ENCODE measurements at regions not wholly inside any gene's neighbourhood (a gene's known extent, or its start where the extent isn't known, plus 50 kb on each side); places are given as distances from the start of the nearest gene placed in this dataset.
"Not testable (repeated sequence)": the region's sequence is repeated elsewhere in the genome, so short reads cannot be mapped to it uniquely, and the experiment has no call there.

DNA sequence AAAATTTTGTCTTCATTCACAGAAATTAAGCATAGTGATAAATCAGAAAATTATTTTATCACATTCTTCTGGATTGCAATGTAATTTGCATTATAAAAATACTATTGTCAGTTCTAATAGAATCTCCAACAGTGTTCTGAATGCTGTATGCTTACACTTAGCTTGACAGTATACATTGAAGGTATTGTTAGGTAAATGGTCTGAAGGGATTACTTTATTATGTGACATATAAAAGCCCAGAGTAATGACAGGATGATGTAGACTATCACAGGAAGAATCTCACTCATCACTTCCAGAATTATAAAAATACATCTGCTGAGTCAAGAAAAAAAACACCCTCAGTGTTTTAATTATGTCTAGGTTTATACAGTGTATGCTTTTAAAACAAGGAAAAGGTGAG is 1532.5 kb upstream of the RAG2 start:
- H3K4me3 Mint-ChIP-seq = no peak overlapping the region
- Histone ChIP-seq H3K4me1 (ENCODE audit: control insufficient read depth in 1 of 2, insufficient read depth in 2 of 2, low read length in 2 of 2) (no peaks in the 10 kb centered on the region), H3K4me3 (replicated peaks in 1 of 3; ENCODE audit: low read depth in 2 of 3, low read length in 3 of 3) (no peak overlapping the region), H3K27me3 (ENCODE audit: control insufficient read depth in 2 of 2, insufficient read depth in 2 of 2, low read length in 2 of 2) (no peaks in the 10 kb centered on the region), H3K9me3 (replicated peaks in 1 of 2; ENCODE audit: control insufficient read depth in 1 of 2, insufficient read depth in 1 of 2, low read length in 2 of 2) (peaks cover 0 to 3% of the 10 kb centered on the region in 2 donors), H3K79me2 (ENCODE audit: insufficient read depth, low read length) (no peaks in the 10 kb centered on the region), H3K9ac (ENCODE audit: insufficient read depth, low read length, poor library complexity, severe bottlenecking) (no peak overlapping the region), H2AFZ (ENCODE audit: insufficient read depth, low read depth, low read length, poor library complexity, severe bottlenecking) (no peak overlapping the region), H3K27ac (ENCODE audit: low read depth in 1 of 2, low read length in 2 of 2) (no peak overlapping the region), H3K36me3 (replicated peaks in 1 of 2; ENCODE audit: control insufficient read depth in 1 of 2, insufficient read depth in 2 of 2, low read length in 2 of 2) (no peaks in the 10 kb centered on the region), H3K4me2 (replicated peaks; ENCODE audit: extremely low read depth, low read length, poor library complexity, severe bottlenecking) (no peak overlapping the region), H4K20me1 (ENCODE audit: insufficient read depth, low read length) (no peaks in the 10 kb centered on the region)
- no peaks in the 10 kb centered on the region for H3K36me3 Mint-ChIP-seq
- no peaks in the 10 kb centered on the region for H3K4me1 Mint-ChIP-seq
- intact Hi-C loops (cut with micrococcal nuclease) = no loop called here
- H3K27me3 Mint-ChIP-seq (ENCODE audit: low read depth in 3 of 3) = no peaks in the 10 kb centered on the region
- no peak for DNase-seq
- TF ChIP-seq, protein P1, sequence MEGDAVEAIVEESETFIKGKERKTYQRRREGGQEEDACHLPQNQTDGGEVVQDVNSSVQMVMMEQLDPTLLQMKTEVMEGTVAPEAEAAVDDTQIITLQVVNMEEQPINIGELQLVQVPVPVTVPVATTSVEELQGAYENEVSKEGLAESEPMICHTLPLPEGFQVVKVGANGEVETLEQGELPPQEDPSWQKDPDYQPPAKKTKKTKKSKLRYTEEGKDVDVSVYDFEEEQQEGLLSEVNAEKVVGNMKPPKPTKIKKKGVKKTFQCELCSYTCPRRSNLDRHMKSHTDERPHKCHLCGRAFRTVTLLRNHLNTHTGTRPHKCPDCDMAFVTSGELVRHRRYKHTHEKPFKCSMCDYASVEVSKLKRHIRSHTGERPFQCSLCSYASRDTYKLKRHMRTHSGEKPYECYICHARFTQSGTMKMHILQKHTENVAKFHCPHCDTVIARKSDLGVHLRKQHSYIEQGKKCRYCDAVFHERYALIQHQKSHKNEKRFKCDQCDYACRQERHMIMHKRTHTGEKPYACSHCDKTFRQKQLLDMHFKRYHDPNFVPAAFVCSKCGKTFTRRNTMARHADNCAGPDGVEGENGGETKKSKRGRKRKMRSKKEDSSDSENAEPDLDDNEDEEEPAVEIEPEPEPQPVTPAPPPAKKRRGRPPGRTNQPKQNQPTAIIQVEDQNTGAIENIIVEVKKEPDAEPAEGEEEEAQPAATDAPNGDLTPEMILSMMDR (IDR thresholded peaks at IDR 0.05) = no peak
- H3K27ac Mint-ChIP-seq = no peak overlapping the region
- peaks cover 0 to 6% (median 2%) of the 10 kb centered on the region in 7 donors for H3K9me3 Mint-ChIP-seq

- Mint-ChIP-seq H3K9me3 (peaks cover 0 to 7% (median 0%) of the 10 kb centered on the region in 7 donors), H3K27me3 (ENCODE audit: low read depth in 3 of 3) (no peaks in the 10 kb centered on the region), H3K4me1 (no peaks in the 10 kb centered on the region), H3K4me3 (no peak overlapping the region), H3K27ac (no peak overlapping the region), H3K36me3 (no peaks in the 10 kb centered on the region)
- no peaks in the 10 kb centered on the region for H4K20me1 ChIP-seq (ENCODE audit: insufficient read depth, low read length)
- intact Hi-C loops (cut with micrococcal nuclease) = no loop called here
- WGBS (ENCODE audit: insufficient coverage) = 91% methylated on average over 9 of the region's 9 CpGs
- no peak for DNase-seq
- H3K4me3 ChIP-seq (replicated peaks in 1 of 3; ENCODE audit: low read depth in 2 of 3, low read length in 3 of 3) = no peak overlapping the region
- peaks cover 0 to 7% of the 10 kb centered on the region in 2 donors for H3K9me3 ChIP-seq (replicated peaks in 1 of 2; ENCODE audit: control insufficient read depth in 1 of 2, insufficient read depth in 1 of 2, low read length in 2 of 2)
- TF ChIP-seq, protein P1 (IDR thresholded peaks at IDR 0.05) = no peak
- H3K9ac ChIP-seq (ENCODE audit: insufficient read depth, low read length, poor library complexity, severe bottlenecking) = no peak overlapping the region
- H3K27me3 ChIP-seq (ENCODE audit: control insufficient read depth in 2 of 2, insufficient read depth in 2 of 2, low read length in 2 of 2) = no peaks in the 10 kb centered on the region
- no peak overlapping the region for H3K4me2 ChIP-seq (replicated peaks; ENCODE audit: extremely low read depth, low read length, poor library complexity, severe bottlenecking)
- H3K36me3 ChIP-seq (replicated peaks in 1 of 2; ENCODE audit: control insufficient read depth in 1 of 2, insufficient read depth in 2 of 2, low read length in 2 of 2) = no peaks in the 10 kb centered on the region
- no peaks in the 10 kb centered on the region for H3K79me2 ChIP-seq (ENCODE audit: insufficient read depth, low read length)
- no peak overlapping the region for H3K27ac ChIP-seq (ENCODE audit: low read depth in 1 of 2, low read length in 2 of 2)
- H3K4me1 ChIP-seq (ENCODE audit: control insufficient read depth in 1 of 2, insufficient read depth in 2 of 2, low read length in 2 of 2) = no peaks in the 10 kb centered on the region
- H2AFZ ChIP-seq (ENCODE audit: insufficient read depth, low read depth, low read length, poor library complexity, severe bottlenecking) = no peak overlapping the region
Observed at GRCh38 chr11:38123673-38124072, 1525.6 kb upstream of the RAG2 start.

DNA sequence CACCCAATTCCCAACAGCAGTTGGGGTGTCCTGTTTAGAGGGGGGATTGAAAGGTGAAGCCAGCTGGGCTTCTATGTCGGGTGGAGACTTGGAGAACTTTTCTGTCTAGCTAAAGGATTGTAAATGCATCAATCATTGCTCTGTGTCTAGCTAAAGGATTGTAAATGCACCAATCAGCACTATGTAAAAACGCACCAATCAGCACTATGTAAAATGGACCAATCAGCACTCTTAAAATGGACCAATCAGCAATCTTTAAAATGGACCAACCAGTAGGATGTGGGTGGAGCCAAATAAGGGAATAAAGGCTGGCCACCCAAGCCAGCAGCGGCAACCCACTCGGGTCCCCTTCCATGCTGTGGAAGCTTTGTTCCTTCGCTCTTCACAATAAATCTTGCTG is 1518.6 kb upstream of the RAG2 start:
- H3K27me3 ChIP-seq (ENCODE audit: control insufficient read depth in 2 of 2, insufficient read depth in 2 of 2, low read length in 2 of 2); H3K4me3 ChIP-seq (replicated peaks in 1 of 3; ENCODE audit: low read depth in 2 of 3, low read length in 3 of 3); H3K4me2 ChIP-seq (replicated peaks; ENCODE audit: extremely low read depth, low read length, poor library complexity, severe bottlenecking); H3K27me3 Mint-ChIP-seq (ENCODE audit: low read depth in 3 of 3); H3K4me1 Mint-ChIP-seq; H3K27ac ChIP-seq (ENCODE audit: low read depth in 1 of 2, low read length in 2 of 2); H3K4me1 ChIP-seq (ENCODE audit: control insufficient read depth in 1 of 2, insufficient read depth in 2 of 2, low read length in 2 of 2); H3K27ac Mint-ChIP-seq; H3K4me3 Mint-ChIP-seq; intact Hi-C loops (cut with micrococcal nuclease); H3K9ac ChIP-seq (ENCODE audit: insufficient read depth, low read length, poor library complexity, severe bottlenecking); H4K20me1 ChIP-seq (ENCODE audit: insufficient read depth, low read length); H2AFZ ChIP-seq (ENCODE audit: insufficient read depth, low read depth, low read length, poor library complexity, severe bottlenecking); H3K36me3 ChIP-seq (replicated peaks in 1 of 2; ENCODE audit: control insufficient read depth in 1 of 2, insufficient read depth in 2 of 2, low read length in 2 of 2); H3K36me3 Mint-ChIP-seq; DNase-seq; H3K79me2 ChIP-seq (ENCODE audit: insufficient read depth, low read length): not testable (repeated sequence)
- H3K9me3 ChIP-seq (replicated peaks in 1 of 2; ENCODE audit: control insufficient read depth in 1 of 2, insufficient read depth in 1 of 2, low read length in 2 of 2) = peaks cover 7 to 20% of the 10 kb centered on the region in 2 donors
- H3K9me3 Mint-ChIP-seq = peaks cover 3 to 35% (median 17%) of the 10 kb centered on the region in 7 donors
- WGBS (ENCODE audit: insufficient coverage) = 98% methylated on average over 3 of the region's 5 CpGs
